Hepatocyte (in vitro differentiated cells): ENCODE measurements at regions not wholly inside any gene's neighbourhood (a gene's known extent, or its start where the extent isn't known, plus 50 kb on each side); places are given as distances from the start of the nearest gene placed in this dataset.

ENCODE experiments used
- DNase-seq: peaks from one replicate; pipeline ENCODE4 v3.0.0-alpha.2; 2016; ENCODE audit warnings: low spot score
- H2AFZ ChIP-seq: fragments of 200-600 bp; sonication (generic); 2 replicates; pipeline ENCODE4 v1.6.0; 2016; ENCODE audit warnings: antibody characterized with exemption, mild to moderate bottlenecking
- H3K27ac ChIP-seq: fragments of 200-600 bp; sonication (generic); 2 replicates; pipeline ENCODE4 v1.5.1; 2016; ENCODE audit warnings: mild to moderate bottlenecking
- H3K27me3 ChIP-seq: fragments of 200-600 bp; sonication (generic); 2 replicates; pipeline ENCODE4 v1.6.1; 2016
- H3K36me3 ChIP-seq: fragments of 200-600 bp; sonication (generic); replicated peaks from 2 replicates; pipeline ENCODE4 v1.5.1; 2016; ENCODE audit warnings: low read depth; ENCODE audit not compliant: insufficient read depth
- H3K4me1 ChIP-seq: fragments of 200-600 bp; sonication (generic); 2 replicates; pipeline ENCODE4 v1.5.1; 2016; ENCODE audit warnings: mild to moderate bottlenecking, moderate library complexity; ENCODE audit not compliant: insufficient read depth
- H3K4me2 ChIP-seq: fragments of 200-600 bp; sonication (generic); 2 replicates; pipeline ENCODE4 v1.6.0; 2016
- H3K4me3 ChIP-seq: fragments of 200-600 bp; sonication (generic); 2 replicates; pipeline ENCODE4 v1.5.1; 2016; ENCODE audit warnings: mild to moderate bottlenecking
- H3K79me2 ChIP-seq: fragments of 200-600 bp; sonication (generic); 2 replicates; pipeline ENCODE4 v1.6.0; 2017; ENCODE audit warnings: mild to moderate bottlenecking
- H3K9me2 ChIP-seq: fragments of 200-600 bp; sonication (generic); replicated peaks from 2 replicates; pipeline ENCODE4 v1.6.0; 2017; ENCODE audit warnings: mild to moderate bottlenecking; ENCODE audit not compliant: insufficient read depth
- H3K9me3 ChIP-seq: fragments of 200-600 bp; sonication (generic); 2 replicates; pipeline ENCODE4 v1.5.1; 2016; ENCODE audit warnings: low read depth, mild to moderate bottlenecking
- H4K20me1 ChIP-seq: fragments of 200-600 bp; sonication (generic); 2 replicates; pipeline ENCODE4 v1.6.0; 2016; ENCODE audit warnings: mild to moderate bottlenecking; ENCODE audit not compliant: insufficient read depth, poor library complexity, severe bottlenecking
- CTCF ChIP-seq: fragments of 200-600 bp; sonication (generic); IDR thresholded peaks from 2 replicates; pipeline ENCODE4 v1.5.1; 2016; ENCODE audit warnings: antibody characterized with exemption, mild to moderate bottlenecking; ENCODE audit not compliant: poor library complexity
- EZH2 ChIP-seq: fragments of 200-600 bp; sonication (generic); IDR thresholded peaks from 2 replicates; pipeline ENCODE4 v1.6.1; 2016; ENCODE audit warnings: antibody characterized with exemption, mild to moderate bottlenecking, borderline replicate concordance
- EZH2phosphoT487 ChIP-seq: fragments of 200-600 bp; sonication (generic); IDR thresholded peaks from one replicate; pipeline ENCODE4 v1.6.1; 2018; ENCODE audit warnings: antibody characterized with exemption, mild to moderate bottlenecking, low read depth, moderate library complexity; ENCODE audit not compliant: unreplicated experiment, severe bottlenecking
- WGBS: methylation state at CpG from one replicate; pipeline ENCODE4 v1.1.6; 2016; ENCODE audit warnings: low lambda C conversion rate; ENCODE audit errors: missing lambda C conversion rate; 5-methylcytosine and 5-hydroxymethylcytosine counted together

- WGBS, result 88% methylated on average over 2 of the region's 2 CpGs
- Histone ChIP-seq H3K79me2 (no peaks in the 10 kb centered on the region), H3K27ac (no peak overlapping the region), H3K4me3 (no peak overlapping the region), H3K4me1 (no peaks in the 10 kb centered on the region), H3K9me3 (no peaks in the 10 kb centered on the region), H3K4me2 (no peak overlapping the region), H3K36me3 (no peaks in the 10 kb centered on the region), H4K20me1 (no peaks in the 10 kb centered on the region), H2AFZ (no peak overlapping the region), H3K9me2 (no peaks in the 10 kb centered on the region), H3K27me3 (no peaks in the 10 kb centered on the region)
- DNase-seq, result no peak
- TF ChIP-seq EZH2phosphoT487 (no peak), CTCF (no peak), EZH2 (no peak)
Measured at GRCh38 chr10:20399772-20400171, 497.3 kb downstream of the NEBL start.

GRCh38 chr10:20396701-20397100, 500.4 kb downstream of the NEBL start:
- Histone ChIP-seq H3K27ac (no peak overlapping the region), H3K4me2 (no peak overlapping the region), H3K9me3 (no peaks in the 10 kb centered on the region), H3K4me1 (peaks cover 3% of the 10 kb centered on the region), H3K4me3 (no peak overlapping the region), H3K9me2 (no peaks in the 10 kb centered on the region), H3K36me3 (no peaks in the 10 kb centered on the region), H3K79me2 (no peaks in the 10 kb centered on the region), H3K27me3 (no peaks in the 10 kb centered on the region), H2AFZ (no peak overlapping the region), H4K20me1 (no peaks in the 10 kb centered on the region)
- no peak for DNase-seq
- TF ChIP-seq EZH2phosphoT487 (no peak), CTCF (no peak), EZH2 (no peak)
- WGBS, result 73% methylated on average over 4 of the region's 4 CpGs

- Histone ChIP-seq H4K20me1 (no peaks in the 10 kb centered on the region), H3K4me3 (no peak overlapping the region), H3K27ac (no peak overlapping the region), H3K9me2 (no peaks in the 10 kb centered on the region), H3K79me2 (no peaks in the 10 kb centered on the region), H3K4me2 (no peak overlapping the region), H3K27me3 (no peaks in the 10 kb centered on the region), H3K4me1 (peaks cover 3% of the 10 kb centered on the region), H3K9me3 (no peaks in the 10 kb centered on the region), H2AFZ (no peak overlapping the region), H3K36me3 (no peaks in the 10 kb centered on the region)
- DNase-seq, result no peak
- TF ChIP-seq CTCF (no peak), EZH2phosphoT487 (no peak), EZH2 (no peak)
- WGBS, result 83% methylated on average over 4 of the region's 4 CpGs
Measured at GRCh38 chr10:20396205-20396604, 500.9 kb downstream of the NEBL start.

GRCh38 chr10:20391629-20392028, 505.5 kb downstream of the NEBL start:
- no peak overlapping the region for H3K27ac ChIP-seq
- H3K27me3 ChIP-seq, result no peaks in the 10 kb centered on the region
- peaks cover 3% of the 10 kb centered on the region for H3K4me1 ChIP-seq
- H3K9me2 ChIP-seq, result no peaks in the 10 kb centered on the region
- no peaks in the 10 kb centered on the region for H3K9me3 ChIP-seq
- WGBS, result 98% methylated on average over 3 of the region's 3 CpGs
- no peak overlapping the region for H2AFZ ChIP-seq
- no peak overlapping the region for H3K4me3 ChIP-seq
- H4K20me1 ChIP-seq, result no peaks in the 10 kb centered on the region
- no peak overlapping the region for H3K4me2 ChIP-seq
- no peak for DNase-seq
- H3K36me3 ChIP-seq, result no peaks in the 10 kb centered on the region
- H3K79me2 ChIP-seq, result no peaks in the 10 kb centered on the region
- TF ChIP-seq EZH2 (no peak), EZH2phosphoT487 (no peak), CTCF (no peak)
